ENCODE measurements at regions not wholly inside any gene's neighbourhood (a gene's known extent, or its start where the extent isn't known, plus 50 kb on each side); places are given as distances from the start of the nearest gene placed in this dataset.

GRCh38 chr13:79829880-79830279 is 348.9 kb downstream of the NDFIP2 start:
- Histone ChIP-seq H4K5ac (ENCODE audit: insufficient read length, low read depth, low read length) (no peak overlapping the region), H2BK120ac (ENCODE audit: low read depth, low read length, poor library complexity, severe bottlenecking) (no peak overlapping the region), H2BK12ac (ENCODE audit: insufficient read length, low read depth, low read length) (no peak overlapping the region), H3K18ac (ENCODE audit: insufficient read length, low read depth, low read length) (no peak overlapping the region), H3K9ac (ENCODE audit: extremely low read depth, insufficient read length, low read length) (no peak overlapping the region), H3K23me2 (ENCODE audit: insufficient read length, low read depth, low read length, poor library complexity, severe bottlenecking) (no peaks in the 10 kb centered on the region), H3K4ac (ENCODE audit: low read depth, low read length) (no peak overlapping the region), H4K20me1 (ENCODE audit: control insufficient read depth, insufficient read depth, insufficient read length) (no peaks in the 10 kb centered on the region), H2BK5ac (ENCODE audit: insufficient read length, low read length) (no peak overlapping the region), H3K23ac (ENCODE audit: insufficient read length, low read depth, low read length) (no peak overlapping the region), H4K8ac (replicated peaks; ENCODE audit: insufficient read length, low read depth, low read length) (no peak overlapping the region), H3K27me3 (ENCODE audit: insufficient read depth, low read length) (no peaks in the 10 kb centered on the region), H3K79me2 (ENCODE audit: insufficient read depth, low read length) (no peaks in the 10 kb centered on the region), H3K56ac (ENCODE audit: insufficient read length, low read depth, low read length) (no peak overlapping the region), H3K14ac (ENCODE audit: insufficient read depth, low read length) (no peak overlapping the region), H4K91ac (ENCODE audit: insufficient read length, low read depth, low read length) (no peak overlapping the region), H3K27ac (ENCODE audit: insufficient read length, low read depth, low read length) (no peak overlapping the region), H3K79me1 (ENCODE audit: insufficient read depth, low read depth, low read length, poor library complexity, severe bottlenecking) (no peaks in the 10 kb centered on the region), H2BK15ac (ENCODE audit: low read depth, low read length) (no peak overlapping the region), H3T11ph (ENCODE audit: low read length) (no peak overlapping the region), H3K4me2 (ENCODE audit: insufficient read depth, insufficient read length, low read length) (no peak overlapping the region), H2AK5ac (ENCODE audit: insufficient read length, low read length) (no peak overlapping the region), H2BK20ac (ENCODE audit: low read depth, low read length, poor library complexity, severe bottlenecking) (no peak overlapping the region), H3K9me3 (ENCODE audit: control insufficient read depth, low read depth, low read length) (no peaks in the 10 kb centered on the region), H3K4me1 (ENCODE audit: insufficient read depth, low read length) (no peaks in the 10 kb centered on the region), H2AFZ (ENCODE audit: low read length) (no peak overlapping the region)
- no peaks in the 10 kb centered on the region for H3K4me1 Mint-ChIP-seq
- no CpG with 5 or more reads among the region's 2 CpGs for WGBS (ENCODE audit: extremely low coverage, insufficient read length, low lambda C conversion rate)
- H3K9me3 Mint-ChIP-seq, result peaks cover 0 to 2% of the 10 kb centered on the region in 2 experiments; a peak in 2 of 5 replicates
- H3K4me3 Mint-ChIP-seq, result no peak overlapping the region
- H3K27ac Mint-ChIP-seq, result no peak overlapping the region
- H3K36me3 Mint-ChIP-seq (ENCODE audit: insufficient read depth in 1 of 3, low read depth in 3 of 3), result no peaks in the 10 kb centered on the region; a peak in 1 of 7 replicates
- H3K27me3 Mint-ChIP-seq (ENCODE audit: low read depth), result no peaks in the 10 kb centered on the region
- no peak for TF ChIP-seq CTCF (conservative IDR thresholded peaks at IDR 0.05)
- DNase-seq, result no peak
